Upper lobe of right lung (tissue), 1 donor: ENCODE measurements at regions not wholly inside any gene's neighbourhood (a gene's known extent, or its start where the extent isn't known, plus 50 kb on each side); places are given as distances from the start of the nearest gene placed in this dataset.

ENCODE experiments used
- ATAC-seq: fragments of 200-7000 bp; cut with Tn5 transposase; one replicate; pipeline ENCODE4 v1.9.1; 2020; ENCODE audit warnings: mild to moderate bottlenecking, moderate library complexity
- DNase-seq: peaks from one replicate; pipeline ENCODE4 v3.0.0-alpha.2; 2020
- H3K27ac ChIP-seq: fragments of 200-600 bp; one replicate; pipeline ENCODE4 v1.8.0; 2022
- H3K27me3 ChIP-seq: fragments of 200-600 bp; one replicate; pipeline ENCODE4 v1.8.0; 2022; ENCODE audit warnings: mild to moderate bottlenecking
- H3K36me3 ChIP-seq: fragments of 200-600 bp; one replicate; pipeline ENCODE4 v1.8.0; 2022
- H3K4me1 ChIP-seq: fragments of 200-600 bp; one replicate; pipeline ENCODE4 v1.8.0; 2022
- H3K4me3 ChIP-seq: fragments of 200-600 bp; one replicate; pipeline ENCODE4 v1.8.0; 2022; ENCODE audit warnings: mild to moderate bottlenecking
- H3K9me3 ChIP-seq: fragments of 200-600 bp; one replicate; pipeline ENCODE4 v1.8.0; 2022
- intact Hi-C: fragments of 100-400 bp; cut with DNase I; formaldehyde crosslinking; loops from one replicate; pipeline ENCODE4 v1.11.0; 2022
- TF ChIP-seq, protein P1 (sequence below): fragments of 200-600 bp; IDR thresholded peaks from one replicate; pipeline ENCODE4 v1.8.0; 2022; ENCODE audit warnings: antibody characterized with exemption
- donor health status: DM: no; HTN: yes; CAD: no; lungs with severe emphysema.

DNA sequence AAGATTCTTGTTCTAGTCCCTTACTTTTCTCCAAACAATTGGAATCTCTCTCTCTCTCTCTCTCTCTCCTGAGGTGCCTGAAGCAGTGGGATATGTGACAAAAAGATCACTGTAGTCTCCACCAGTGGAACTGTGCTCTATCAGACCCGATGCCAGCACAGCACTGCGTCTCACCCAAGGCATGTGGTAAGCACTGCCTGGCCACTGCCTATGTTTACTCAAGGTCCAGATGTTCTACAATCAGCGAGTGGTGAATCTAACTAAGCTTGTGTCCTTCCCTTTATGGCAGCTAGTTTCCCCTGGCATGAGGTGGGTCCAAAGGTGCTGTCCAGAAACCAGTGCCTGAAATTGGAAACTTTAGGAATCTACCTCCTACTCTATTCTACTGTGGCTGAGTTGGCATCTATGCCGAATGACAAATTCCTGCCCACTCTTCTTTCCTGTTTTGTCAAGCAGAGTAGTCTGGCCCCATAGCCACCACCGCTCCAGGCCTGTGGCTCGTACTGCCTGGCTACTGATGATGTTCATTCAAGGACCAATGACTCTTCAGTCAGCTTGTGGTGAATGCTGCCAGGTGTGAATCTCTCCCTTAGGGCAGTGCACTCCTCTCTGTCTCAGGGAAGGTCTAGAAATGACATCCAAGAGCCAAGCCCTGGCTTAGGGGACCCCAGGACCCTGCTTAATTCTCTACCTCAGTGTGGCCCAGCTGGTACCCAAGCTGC lies 416.5 kb downstream of the TEX13C start:
- Histone ChIP-seq H3K4me3 (no peak overlapping the region), H3K36me3 (no peaks in the 10 kb centered on the region), H3K27ac (no peak overlapping the region), H3K27me3 (no peaks in the 10 kb centered on the region), H3K4me1 (no peaks in the 10 kb centered on the region), H3K9me3 (no peaks in the 10 kb centered on the region)
- TF ChIP-seq, protein P1, sequence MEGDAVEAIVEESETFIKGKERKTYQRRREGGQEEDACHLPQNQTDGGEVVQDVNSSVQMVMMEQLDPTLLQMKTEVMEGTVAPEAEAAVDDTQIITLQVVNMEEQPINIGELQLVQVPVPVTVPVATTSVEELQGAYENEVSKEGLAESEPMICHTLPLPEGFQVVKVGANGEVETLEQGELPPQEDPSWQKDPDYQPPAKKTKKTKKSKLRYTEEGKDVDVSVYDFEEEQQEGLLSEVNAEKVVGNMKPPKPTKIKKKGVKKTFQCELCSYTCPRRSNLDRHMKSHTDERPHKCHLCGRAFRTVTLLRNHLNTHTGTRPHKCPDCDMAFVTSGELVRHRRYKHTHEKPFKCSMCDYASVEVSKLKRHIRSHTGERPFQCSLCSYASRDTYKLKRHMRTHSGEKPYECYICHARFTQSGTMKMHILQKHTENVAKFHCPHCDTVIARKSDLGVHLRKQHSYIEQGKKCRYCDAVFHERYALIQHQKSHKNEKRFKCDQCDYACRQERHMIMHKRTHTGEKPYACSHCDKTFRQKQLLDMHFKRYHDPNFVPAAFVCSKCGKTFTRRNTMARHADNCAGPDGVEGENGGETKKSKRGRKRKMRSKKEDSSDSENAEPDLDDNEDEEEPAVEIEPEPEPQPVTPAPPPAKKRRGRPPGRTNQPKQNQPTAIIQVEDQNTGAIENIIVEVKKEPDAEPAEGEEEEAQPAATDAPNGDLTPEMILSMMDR: no peak
- intact Hi-C loops: no loop called here
- no peak for DNase-seq
- no peak for ATAC-seq

DNA sequence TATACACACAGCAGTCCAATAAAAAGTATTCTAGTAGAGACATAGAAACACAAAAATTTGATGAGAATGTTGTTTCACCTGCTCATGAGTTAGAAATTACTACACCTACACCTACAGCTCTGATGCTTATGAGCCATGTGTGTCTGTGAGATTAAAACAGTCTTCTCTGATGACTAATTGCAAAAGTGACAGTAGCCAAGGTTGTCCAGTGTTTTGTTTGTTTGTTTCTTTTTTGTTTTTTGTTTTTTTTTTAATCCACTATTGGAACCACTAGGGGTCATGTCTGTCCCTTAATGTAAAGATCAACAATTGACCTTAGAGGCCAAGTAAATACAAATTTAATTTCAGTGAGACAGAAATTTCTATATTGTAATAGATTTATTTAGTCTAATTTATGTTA lies 423.1 kb downstream of the TEX13C start:
- H3K4me3 ChIP-seq: no peak overlapping the region
- no peaks in the 10 kb centered on the region for H3K4me1 ChIP-seq
- no peak for ATAC-seq
- no peaks in the 10 kb centered on the region for H3K9me3 ChIP-seq
- no peaks in the 10 kb centered on the region for H3K27me3 ChIP-seq
- H3K36me3 ChIP-seq: no peaks in the 10 kb centered on the region
- TF ChIP-seq, protein P1: no peak
- H3K27ac ChIP-seq: no peak overlapping the region
- DNase-seq: no peak
- intact Hi-C loops: no loop called here

- intact Hi-C loops: no loop called here
- Histone ChIP-seq H3K27me3 (no peaks in the 10 kb centered on the region), H3K27ac (no peak overlapping the region), H3K36me3 (no peaks in the 10 kb centered on the region), H3K4me1 (no peaks in the 10 kb centered on the region), H3K9me3 (no peaks in the 10 kb centered on the region), H3K4me3 (no peak overlapping the region)
- TF ChIP-seq, protein P1: no peak
- ATAC-seq (no peak), DNase-seq (no peak)
These were observed 421.2 kb downstream of the DCAF12L2 start for GRCh38 chrX:125744914-125745313.

- Histone ChIP-seq H3K27ac (no peak overlapping the region), H3K4me1 (no peaks in the 10 kb centered on the region), H3K36me3 (no peaks in the 10 kb centered on the region), H3K27me3 (no peaks in the 10 kb centered on the region), H3K9me3 (no peaks in the 10 kb centered on the region), H3K4me3 (no peak overlapping the region)
- DNase-seq: no peak
- intact Hi-C loops: no loop called here
- ATAC-seq: no peak
- TF ChIP-seq, protein P1: no peak
These were observed 408.1 kb downstream of the DCAF12L2 start for GRCh38 chrX:125757794-125758564.

DNA sequence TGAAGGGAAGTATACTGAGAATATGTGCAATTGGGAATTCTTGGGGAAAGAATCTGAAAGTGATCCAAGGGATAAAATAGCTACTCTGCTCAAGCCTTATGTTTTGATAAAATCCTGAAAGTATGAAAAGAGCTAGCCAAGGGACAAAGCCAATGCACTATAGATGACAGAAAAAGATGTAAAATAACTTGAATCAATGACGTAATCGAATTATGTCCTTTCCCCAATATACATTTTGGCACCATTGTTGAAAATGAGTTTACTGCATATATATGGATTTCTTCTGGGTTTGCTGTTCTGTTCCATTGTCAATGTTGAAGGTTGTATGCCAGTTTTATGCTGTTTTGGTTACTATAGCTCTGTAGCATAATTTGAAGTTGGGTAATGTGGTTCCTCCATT lies 407.3 kb downstream of the DCAF12L2 start:
- H3K27ac ChIP-seq: no peak overlapping the region
- H3K4me1 ChIP-seq: no peaks in the 10 kb centered on the region
- no peaks in the 10 kb centered on the region for H3K9me3 ChIP-seq
- H3K4me3 ChIP-seq: no peak overlapping the region
- TF ChIP-seq, protein P1: no peak
- no peaks in the 10 kb centered on the region for H3K36me3 ChIP-seq
- no peak for ATAC-seq
- DNase-seq: no peak
- intact Hi-C loops: no loop called here
- no peaks in the 10 kb centered on the region for H3K27me3 ChIP-seq
